ENCODE measurements at regions not wholly inside any gene's neighbourhood (a gene's known extent, or its start where the extent isn't known, plus 50 kb on each side); places are given as distances from the start of the nearest gene placed in this dataset.

DNA sequence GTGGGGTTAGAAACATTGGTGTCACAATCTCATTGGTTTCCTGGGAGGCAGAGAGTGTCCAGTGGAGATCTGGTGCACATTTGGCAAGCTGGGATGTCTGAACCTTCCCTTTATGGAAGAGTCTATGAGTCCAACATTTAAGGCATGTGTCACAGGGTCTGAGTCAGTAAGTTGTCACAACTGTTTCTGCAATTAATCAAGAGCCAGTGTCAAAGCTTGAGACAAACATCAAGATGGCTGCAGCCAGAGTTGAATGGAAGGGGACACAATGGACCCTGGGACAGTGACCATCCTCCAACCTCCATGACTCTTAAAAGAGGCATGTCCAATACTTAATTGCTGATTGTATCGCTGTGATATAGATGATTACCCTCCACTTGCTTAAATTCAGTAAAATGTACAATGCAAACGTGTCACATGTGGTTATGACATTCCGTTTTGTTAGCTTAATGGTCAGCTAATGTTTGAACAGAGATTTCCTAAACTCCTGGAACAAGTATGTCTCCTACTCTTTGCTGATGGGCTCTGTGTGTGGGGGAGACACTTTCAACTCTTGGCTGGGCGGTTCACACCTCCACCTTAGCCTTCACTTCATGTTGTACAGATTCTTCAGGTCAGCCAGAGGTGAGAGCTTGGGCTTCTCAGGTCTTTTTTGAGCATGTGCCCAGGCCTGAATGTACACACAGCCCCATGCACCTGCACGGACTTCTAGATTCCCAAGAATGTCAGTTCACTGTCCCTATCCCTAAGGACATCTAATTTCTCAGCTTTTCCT is 79.9 kb upstream of the PRR23E start:
- TF ChIP-seq, protein P1, sequence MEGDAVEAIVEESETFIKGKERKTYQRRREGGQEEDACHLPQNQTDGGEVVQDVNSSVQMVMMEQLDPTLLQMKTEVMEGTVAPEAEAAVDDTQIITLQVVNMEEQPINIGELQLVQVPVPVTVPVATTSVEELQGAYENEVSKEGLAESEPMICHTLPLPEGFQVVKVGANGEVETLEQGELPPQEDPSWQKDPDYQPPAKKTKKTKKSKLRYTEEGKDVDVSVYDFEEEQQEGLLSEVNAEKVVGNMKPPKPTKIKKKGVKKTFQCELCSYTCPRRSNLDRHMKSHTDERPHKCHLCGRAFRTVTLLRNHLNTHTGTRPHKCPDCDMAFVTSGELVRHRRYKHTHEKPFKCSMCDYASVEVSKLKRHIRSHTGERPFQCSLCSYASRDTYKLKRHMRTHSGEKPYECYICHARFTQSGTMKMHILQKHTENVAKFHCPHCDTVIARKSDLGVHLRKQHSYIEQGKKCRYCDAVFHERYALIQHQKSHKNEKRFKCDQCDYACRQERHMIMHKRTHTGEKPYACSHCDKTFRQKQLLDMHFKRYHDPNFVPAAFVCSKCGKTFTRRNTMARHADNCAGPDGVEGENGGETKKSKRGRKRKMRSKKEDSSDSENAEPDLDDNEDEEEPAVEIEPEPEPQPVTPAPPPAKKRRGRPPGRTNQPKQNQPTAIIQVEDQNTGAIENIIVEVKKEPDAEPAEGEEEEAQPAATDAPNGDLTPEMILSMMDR (IDR thresholded peaks at IDR 0.05; ENCODE audit: borderline replicate concordance, extremely low read depth, low read length, poor library complexity, severe bottlenecking), result no peak
- no peak for TF ChIP-seq EZH2 (IDR thresholded peaks at IDR 0.05; ENCODE audit: borderline replicate concordance, low read depth, low read length, severe bottlenecking)
